SH-SY5Y (cell line): ENCODE measurements at regions not wholly inside any gene's neighbourhood (a gene's known extent, or its start where the extent isn't known, plus 50 kb on each side); places are given as distances from the start of the nearest gene placed in this dataset.

Source experiments
- GATA2 ChIP-seq: IDR thresholded peaks from 2 replicates; pipeline ENCODE4 v1.6.1; 2011; ENCODE audit warnings: mild to moderate bottlenecking, low read depth, low read length
- GATA3 ChIP-seq: IDR thresholded peaks from 2 replicates; pipeline ENCODE4 v1.6.1; 2011; ENCODE audit warnings: low read depth, mild to moderate bottlenecking, low read length, moderate library complexity

- TF ChIP-seq GATA2: no peak
- TF ChIP-seq GATA3: no peak
Observed at GRCh38 chr2:234266952-234267351, 216.4 kb downstream of the SPP2 start.
